Heart right ventricle (tissue), 16 donors: ENCODE measurements at regions not wholly inside any gene's neighbourhood (a gene's known extent, or its start where the extent isn't known, plus 50 kb on each side); places are given as distances from the start of the nearest gene placed in this dataset.

Experiments used
- ATAC-seq, 8 donors: fragments of 200-7000 bp; cut with Tn5 transposase; one replicate each; pipeline ENCODE4 v1.9.1; 2020; ENCODE audit warnings: mild to moderate bottlenecking in 8 of 8, moderate library complexity in 8 of 8, moderate number of reproducible peaks in 1 of 8
- DNase-seq, 2 donors: peaks; one replicate each; pipeline ENCODE4 v3.0.0-alpha.2; 2020
- H3K27ac ChIP-seq, 10 donors: fragments of 200-600 bp; sonication (generic) in 2 of 10; one replicate each; pipeline versions ENCODE4 v1.5.0 to v1.8.0; 2020 to 2022; ENCODE audit warnings: mild to moderate bottlenecking in 3 of 10
- H3K27me3 ChIP-seq, 7 donors: fragments of 200-600 bp; one replicate each; pipeline ENCODE4 v1.8.0; 2021 to 2022; ENCODE audit warnings: mild to moderate bottlenecking in 2 of 7
- H3K36me3 ChIP-seq, 9 donors: fragments of 200-600 bp; sonication (generic) in 1 of 9; one replicate each; pipeline versions ENCODE4 v1.5.0 to v1.8.0; 2020 to 2022; ENCODE audit warnings: mild to moderate bottlenecking in 2 of 9
- H3K4me1 ChIP-seq, 9 donors: fragments of 200-600 bp; sonication (generic) in 1 of 9; one replicate each; pipeline versions ENCODE4 v1.5.0 to v1.8.0; 2020 to 2022; ENCODE audit warnings: mild to moderate bottlenecking in 4 of 9
- H3K4me3 ChIP-seq, 10 donors: fragments of 200-600 bp; sonication (generic) in 2 of 10; one replicate each; pipeline versions ENCODE4 v1.5.0 to v1.8.0; 2020 to 2022; ENCODE audit warnings: mild to moderate bottlenecking in 7 of 10, moderate library complexity in 2 of 10
- H3K9me3 ChIP-seq, 11 donors: fragments of 200-600 bp in 10 of 11; sonication (generic) in 2 of 11; one replicate each; pipeline versions ENCODE4 v1.5.0 to v1.8.0; 2013 to 2022; ENCODE audit warnings: mild to moderate bottlenecking in 2 of 11, control low read depth in 1 of 11, moderate library complexity in 1 of 11
- WGBS, 2 donors: extraction: QIAGEN DNeasy Blood & Tissue Kit; methylation state at CpG; one replicate each; pipeline ENCODE4 v1.1.7; 2013; ENCODE audit warnings: inconsistent platforms in 1 of 2; 5-methylcytosine and 5-hydroxymethylcytosine counted together
- intact Hi-C, 10 donors: fragments of 100-400 bp; cut with DNase I; formaldehyde crosslinking; loops; one replicate each; pipeline versions ENCODE4 v1.11.1 to v1.14.2; 2022
- TF ChIP-seq, protein P1 (sequence below), 9 donors: fragments of 200-600 bp; sonication (generic) in 2 of 9; IDR thresholded peaks; one replicate each; pipeline versions ENCODE4 v1.5.0 to v1.8.0; 2021 to 2022; ENCODE audit warnings: antibody characterized with exemption in 9 of 9, mild to moderate bottlenecking in 5 of 9, moderate library complexity in 1 of 9
- donor health status: Arrhythmogenic right ventricular cardiomyopathy.
- donor health status: ischemic (EF 13 %, LVEDD 7.1; RV severe dilation, severe dysfunction).
- donor health status: healthy with polysubstance abuse.
- donor health status: DM: no; HTN: yes; CAD: no.
- donor health status: DM: no; HTN: no; CAD: no.
- donor health status: ischemic (EF 25% LVEDD 6.9; RV normal size, moderate dysfunction).
- donor health status: ischemic (EF 25% LVEDD 5.7; RV mildly dilated, moderate dysfunction).
- donor health status: healthy.
- donor health status: DM: yes; HTN: yes; CAD: no.
- donor health status: Ischemic cardiomyopathy.
- donor health status: ischemic (EF 35%, LVEDD 5.7; RV mildly dilated, moderate dysfunction).
- donor health status: nonischemic (EF 11% LVEDD 7.7; RV severe dilation, severe dysfunction).
- donor health status: DM: yes; HTN: yes; CAD: no.
- donor health status: PGD.
- donor health status: ischemic (EF 29% LVEDD 5.4; RV normal size, mild dysfunction).
- donor health status: nonischemic (EF 23%, LVEDD 6.1; RV moderate dilation, normal function).

DNA sequence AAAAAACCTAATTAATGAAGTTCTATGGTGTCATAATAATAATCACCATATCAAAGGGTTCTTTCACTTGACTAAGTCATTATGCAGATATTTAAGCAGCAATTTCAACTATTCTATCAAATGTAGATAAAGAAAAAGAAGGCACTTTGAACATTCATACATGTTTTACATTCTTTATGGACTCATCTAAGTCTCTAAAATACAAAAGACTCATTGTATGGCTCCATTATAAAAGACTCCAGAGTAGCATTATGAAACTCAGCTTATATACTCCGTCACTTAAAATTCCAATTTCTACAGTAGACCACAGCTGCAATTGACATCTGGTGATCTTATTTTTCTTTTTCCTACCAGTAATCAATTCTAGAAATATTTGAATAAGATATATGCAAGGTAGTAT lies 173.5 kb upstream of the KIF2B start:
- Histone ChIP-seq H3K4me1 (no peaks in the 10 kb centered on the region), H3K36me3 (no peaks in the 10 kb centered on the region), H3K27me3 (no peaks in the 10 kb centered on the region), H3K27ac (no peak overlapping the region), H3K9me3 (peaks cover 0 to 16% (median 0%) of the 10 kb centered on the region in 11 donors), H3K4me3 (no peak overlapping the region)
- 60 to 77% methylated on average over 1 of the region's 1 CpG for WGBS, 2 donors
- ATAC-seq: no peak
- intact Hi-C loops: no loop called here
- TF ChIP-seq, protein P1, sequence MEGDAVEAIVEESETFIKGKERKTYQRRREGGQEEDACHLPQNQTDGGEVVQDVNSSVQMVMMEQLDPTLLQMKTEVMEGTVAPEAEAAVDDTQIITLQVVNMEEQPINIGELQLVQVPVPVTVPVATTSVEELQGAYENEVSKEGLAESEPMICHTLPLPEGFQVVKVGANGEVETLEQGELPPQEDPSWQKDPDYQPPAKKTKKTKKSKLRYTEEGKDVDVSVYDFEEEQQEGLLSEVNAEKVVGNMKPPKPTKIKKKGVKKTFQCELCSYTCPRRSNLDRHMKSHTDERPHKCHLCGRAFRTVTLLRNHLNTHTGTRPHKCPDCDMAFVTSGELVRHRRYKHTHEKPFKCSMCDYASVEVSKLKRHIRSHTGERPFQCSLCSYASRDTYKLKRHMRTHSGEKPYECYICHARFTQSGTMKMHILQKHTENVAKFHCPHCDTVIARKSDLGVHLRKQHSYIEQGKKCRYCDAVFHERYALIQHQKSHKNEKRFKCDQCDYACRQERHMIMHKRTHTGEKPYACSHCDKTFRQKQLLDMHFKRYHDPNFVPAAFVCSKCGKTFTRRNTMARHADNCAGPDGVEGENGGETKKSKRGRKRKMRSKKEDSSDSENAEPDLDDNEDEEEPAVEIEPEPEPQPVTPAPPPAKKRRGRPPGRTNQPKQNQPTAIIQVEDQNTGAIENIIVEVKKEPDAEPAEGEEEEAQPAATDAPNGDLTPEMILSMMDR (IDR thresholded peaks at IDR 0.05): no peak
- no peak for DNase-seq

DNA sequence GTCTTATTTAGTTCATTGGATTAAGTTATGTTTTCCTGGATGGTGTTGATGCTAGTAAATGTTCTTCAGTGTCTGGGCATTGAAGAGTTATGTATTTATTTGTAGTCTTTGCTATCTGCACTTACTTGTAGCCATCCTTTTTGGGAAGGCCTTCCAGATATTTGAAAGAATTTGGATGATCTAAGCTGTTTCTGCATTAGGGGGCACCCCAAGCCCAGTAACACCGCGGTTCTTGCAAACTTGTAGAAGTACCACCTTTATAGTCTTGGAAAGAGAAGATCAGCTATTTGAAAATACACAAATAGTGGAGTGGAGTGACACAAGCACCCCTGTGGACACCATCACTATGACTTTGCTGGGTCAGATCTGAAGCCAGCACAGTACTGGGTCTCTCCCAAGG lies 175.9 kb upstream of the KIF2B start:
- H3K36me3 ChIP-seq: no peaks in the 10 kb centered on the region
- H3K9me3 ChIP-seq: peaks cover 0 to 26% (median 0%) of the 10 kb centered on the region in 11 donors
- no peak overlapping the region for H3K27ac ChIP-seq
- ATAC-seq (no peak), DNase-seq (no peak)
- TF ChIP-seq, protein P1 (IDR thresholded peaks at IDR 0.05): no peak
- no peaks in the 10 kb centered on the region for H3K27me3 ChIP-seq
- no peak overlapping the region for H3K4me3 ChIP-seq
- WGBS, 2 donors: 97 to 98% methylated on average over 2 of the region's 2 CpGs
- intact Hi-C loops: no loop called here
- no peaks in the 10 kb centered on the region for H3K4me1 ChIP-seq

DNA sequence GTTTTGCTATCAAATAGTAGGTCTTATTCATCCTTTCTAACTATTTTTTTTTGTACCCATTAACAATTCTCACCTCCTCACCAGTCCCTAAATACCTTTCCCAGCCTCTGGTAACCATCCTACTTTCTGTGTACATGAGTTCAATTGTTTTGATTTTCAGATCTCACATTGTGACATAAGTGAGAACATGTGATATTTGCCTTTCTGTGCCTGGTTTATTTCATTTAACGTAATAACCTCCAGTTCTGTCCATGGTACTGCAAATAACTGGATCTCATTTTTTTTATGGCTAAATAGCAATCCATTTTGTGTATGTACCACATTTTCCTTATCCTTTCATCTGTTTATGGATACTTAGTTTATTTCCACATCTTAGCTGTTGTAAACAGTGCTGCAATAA lies 181.9 kb upstream of the KIF2B start:
- TF ChIP-seq, protein P1 (IDR thresholded peaks at IDR 0.05): no peak
- no peaks in the 10 kb centered on the region for H3K27me3 ChIP-seq
- H3K9me3 ChIP-seq: peaks cover 0 to 13% (median 0%) of the 10 kb centered on the region in 11 donors
- no peak for DNase-seq
- H3K4me1 ChIP-seq: no peaks in the 10 kb centered on the region
- intact Hi-C loops: no loop called here
- no peak overlapping the region for H3K4me3 ChIP-seq
- ATAC-seq: no peak
- 63 to 75% methylated on average over 1 of the region's 1 CpG for WGBS, 2 donors
- H3K36me3 ChIP-seq: no peaks in the 10 kb centered on the region
- H3K27ac ChIP-seq: no peak overlapping the region

DNA sequence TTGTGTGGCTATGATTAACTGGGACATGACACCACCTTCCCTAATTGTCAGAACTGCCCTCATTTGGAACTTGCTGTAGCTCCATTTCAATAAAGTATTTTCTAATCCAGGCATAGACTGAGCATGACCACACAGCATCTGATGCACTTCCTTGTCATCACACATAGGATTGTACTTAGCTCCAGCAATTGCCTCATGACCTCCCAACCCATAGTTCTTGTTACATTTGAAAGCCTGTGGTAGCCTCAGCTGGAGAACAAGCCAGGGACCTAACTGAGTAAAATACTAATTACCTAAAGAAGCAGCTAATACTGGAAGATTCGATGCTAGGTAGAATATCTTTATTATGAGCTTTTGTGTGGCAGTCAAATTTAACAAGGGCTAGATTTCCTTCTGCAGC lies 187.3 kb upstream of the KIF2B start:
- no peaks in the 10 kb centered on the region for H3K4me1 ChIP-seq
- no peaks in the 10 kb centered on the region for H3K36me3 ChIP-seq
- DNase-seq (no peak), ATAC-seq (no peak)
- H3K27ac ChIP-seq: no peak overlapping the region
- H3K27me3 ChIP-seq: no peaks in the 10 kb centered on the region
- intact Hi-C loops: no loop called here
- TF ChIP-seq, protein P1 (IDR thresholded peaks at IDR 0.05): no peak
- no peak overlapping the region for H3K4me3 ChIP-seq
- H3K9me3 ChIP-seq: no peaks in the 10 kb centered on the region
- 74 to 77% methylated on average over 1 of the region's 1 CpG for WGBS, 2 donors

DNA sequence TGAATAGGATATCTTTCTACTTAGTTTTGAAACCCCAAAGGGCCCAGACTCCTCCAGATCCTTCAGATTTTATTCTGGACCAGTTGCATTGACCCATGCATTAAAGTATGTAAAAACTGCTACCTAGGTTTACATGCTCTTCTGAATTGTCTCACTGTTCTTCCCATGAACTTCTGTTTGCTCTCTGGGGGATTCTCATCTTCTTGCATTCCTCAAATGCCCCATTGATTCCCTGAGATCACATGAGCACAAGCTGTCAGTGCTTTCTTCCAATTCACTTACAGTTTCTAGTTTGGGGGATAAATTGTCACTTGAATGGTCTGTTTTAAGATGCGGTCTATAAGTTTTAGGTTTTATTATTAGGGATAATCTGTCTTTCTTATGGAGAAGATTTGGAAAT lies 188.9 kb upstream of the KIF2B start:
- 92 to 94% methylated on average over 1 of the region's 1 CpG for WGBS, 2 donors
- Histone ChIP-seq H3K27me3 (no peaks in the 10 kb centered on the region), H3K9me3 (no peaks in the 10 kb centered on the region), H3K4me1 (no peaks in the 10 kb centered on the region), H3K4me3 (no peak overlapping the region), H3K36me3 (no peaks in the 10 kb centered on the region), H3K27ac (no peak overlapping the region)
- DNase-seq: no peak
- intact Hi-C loops: no loop called here
- ATAC-seq: no peak
- TF ChIP-seq, protein P1 (IDR thresholded peaks at IDR 0.05): no peak
